ENCODE measurements at regions not wholly inside any gene's neighbourhood (a gene's known extent, or its start where the extent isn't known, plus 50 kb on each side); places are given as distances from the start of the nearest gene placed in this dataset.
"Not testable (repeated sequence)": the region's sequence is repeated elsewhere in the genome, so short reads cannot be mapped to it uniquely, and the experiment has no call there.

DNA sequence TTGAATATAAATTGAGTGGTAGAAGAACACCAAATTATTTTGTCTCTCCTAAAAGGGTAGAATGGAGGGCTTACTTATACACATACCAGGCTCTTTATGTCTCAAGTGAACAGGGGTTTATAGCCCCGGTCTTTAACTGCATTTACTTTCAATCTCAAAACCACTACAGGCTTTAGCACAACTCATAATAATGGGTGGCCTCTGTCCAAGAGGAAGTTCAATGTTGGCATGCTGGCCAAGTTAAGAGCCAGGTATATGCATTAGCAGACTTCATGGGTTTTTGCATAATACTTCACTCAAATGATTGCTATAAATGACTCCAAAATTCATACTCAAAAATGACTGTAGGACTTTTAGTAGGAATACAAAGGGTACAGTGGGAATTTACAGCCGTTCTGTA lies 118.5 kb upstream of the OTUD4 start:
- no peak for DNase-seq (ENCODE audit: low read depth in 1 of 2, low spot score in 1 of 2)

DNA sequence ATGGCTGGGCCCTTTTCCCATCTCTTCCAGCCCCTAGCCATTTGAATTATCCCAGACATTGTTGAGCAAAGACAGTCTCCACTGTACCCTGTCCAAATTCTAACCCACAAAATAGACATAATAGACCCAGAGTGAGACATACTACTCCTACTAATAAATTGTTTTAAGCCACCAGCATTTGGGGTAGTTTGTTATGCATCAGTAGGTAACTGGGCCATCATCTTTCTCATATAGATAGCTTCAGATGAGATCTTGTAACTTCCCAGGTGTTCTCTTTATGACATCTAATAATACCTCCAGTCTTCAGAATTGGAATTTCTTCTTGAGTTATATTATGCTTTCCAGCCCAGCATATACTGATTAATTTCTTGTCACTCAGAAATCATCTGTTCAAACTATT lies 117.2 kb upstream of the OTUD4 start:
- DNase-seq (ENCODE audit: low read depth in 1 of 2, low spot score in 1 of 2), result no peak

DNA sequence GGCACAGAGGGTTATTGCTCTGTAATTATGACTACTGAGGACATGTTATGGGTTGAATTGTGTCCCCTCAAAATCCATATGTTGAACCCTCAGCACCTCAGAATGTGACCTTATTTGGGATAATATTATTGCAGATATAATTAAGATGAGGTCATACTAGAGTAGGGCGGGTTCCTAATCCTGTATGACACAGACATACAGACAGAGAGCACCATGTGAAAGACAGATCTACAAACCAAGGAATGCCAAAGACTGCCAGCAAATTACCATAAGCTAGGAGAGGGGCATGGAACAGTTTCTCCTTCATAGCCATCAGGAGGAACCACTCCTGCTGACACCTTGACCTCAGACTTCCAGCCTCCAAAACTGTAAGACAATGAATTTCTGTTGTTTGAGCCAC lies 115.2 kb upstream of the OTUD4 start:
- no peak for DNase-seq (ENCODE audit: low read depth in 1 of 2, low spot score in 1 of 2)

DNA sequence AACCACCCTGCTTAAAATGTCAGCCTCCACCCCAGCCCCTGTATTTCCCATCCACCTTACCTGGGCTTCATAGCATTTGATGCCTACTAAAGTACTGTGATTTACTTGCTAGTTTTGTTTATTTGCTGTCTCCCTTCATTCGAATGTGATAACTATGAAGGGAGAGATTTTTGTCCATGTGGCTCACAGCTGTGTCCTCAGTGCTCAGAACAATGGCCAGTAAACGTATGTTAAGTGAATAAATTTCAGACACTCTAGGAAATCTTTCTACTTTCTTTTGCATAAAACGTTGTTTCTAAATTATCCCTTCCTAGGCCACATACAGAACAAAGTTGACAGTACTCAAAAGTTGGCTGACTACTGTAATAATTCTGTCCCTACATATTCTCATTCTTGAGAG lies 114.7 kb upstream of the OTUD4 start:
- DNase-seq (ENCODE audit: low read depth in 1 of 2, low spot score in 1 of 2), result no peak

DNA sequence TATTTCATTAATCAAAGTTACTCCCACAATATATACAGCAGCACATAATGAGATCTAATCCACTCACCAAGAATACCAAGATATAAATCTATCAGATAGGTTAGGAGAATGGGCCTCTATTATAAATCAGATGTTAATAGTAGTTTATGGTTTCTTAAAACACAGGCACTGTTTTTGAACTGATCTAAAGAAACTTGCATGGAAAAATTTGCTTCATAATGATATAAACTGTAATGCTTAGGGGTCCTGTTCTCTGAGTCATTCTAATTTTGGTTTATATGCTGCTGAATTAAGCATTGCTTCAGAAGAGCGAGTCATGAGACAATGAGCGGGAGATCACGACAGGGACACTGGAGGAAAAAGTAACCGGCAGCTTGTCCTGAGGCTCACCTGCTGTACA lies 113.3 kb upstream of the OTUD4 start:
- no peak for DNase-seq (ENCODE audit: low read depth in 1 of 2, low spot score in 1 of 2)

DNA sequence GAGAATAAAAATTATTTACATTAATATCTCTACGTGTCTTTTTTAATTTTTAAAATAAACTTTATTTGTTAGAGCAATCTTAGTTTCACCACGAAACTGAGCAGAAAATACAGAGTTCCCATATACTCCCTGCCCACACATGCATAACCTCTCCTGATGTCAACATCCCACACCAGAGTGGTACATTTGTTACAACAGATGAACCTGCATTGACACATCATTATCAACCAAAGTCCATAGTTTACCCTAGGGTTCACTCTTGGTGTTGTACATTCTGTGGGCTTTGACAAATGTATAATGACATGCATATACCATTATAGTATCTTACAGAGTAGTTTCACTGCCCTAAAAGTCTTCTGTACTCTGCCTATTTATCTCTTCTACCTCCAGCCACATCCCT lies 110.6 kb upstream of the OTUD4 start:
- DNase-seq (ENCODE audit: low read depth in 1 of 2, low spot score in 1 of 2), result no peak

DNA sequence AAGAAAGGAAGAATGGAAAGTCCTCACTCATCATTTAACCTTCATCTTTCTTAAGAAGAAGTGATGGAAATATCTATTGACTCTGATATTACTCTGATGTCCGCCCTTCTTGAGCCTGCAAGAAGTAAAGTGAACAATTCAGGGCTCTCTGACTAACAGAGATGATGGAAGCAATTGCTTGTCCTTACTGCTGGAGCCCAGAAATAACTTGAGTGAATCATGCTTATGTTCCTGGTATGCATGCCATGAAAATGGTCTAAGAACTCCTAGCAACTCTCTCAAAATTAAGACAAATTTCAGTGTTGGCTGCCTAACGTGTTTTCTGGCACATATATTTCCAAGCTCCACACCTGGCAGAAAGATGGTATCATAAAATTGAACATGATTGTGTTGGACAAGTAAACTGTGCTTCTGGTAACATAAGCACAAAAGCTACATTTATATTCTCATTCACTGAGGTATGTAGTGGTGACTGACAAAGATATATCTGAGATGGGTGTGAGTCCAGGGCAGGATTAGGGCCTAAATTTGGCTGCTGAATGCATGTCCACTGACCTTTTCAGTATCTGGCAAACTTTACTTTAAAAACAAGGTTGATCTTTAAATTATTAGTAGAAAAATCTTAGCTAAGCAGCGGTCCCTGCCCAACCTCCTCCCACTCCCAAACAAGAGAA lies 109.2 kb upstream of the OTUD4 start:
- no peak for DNase-seq (ENCODE audit: low read depth in 1 of 2, low spot score in 1 of 2)

DNA sequence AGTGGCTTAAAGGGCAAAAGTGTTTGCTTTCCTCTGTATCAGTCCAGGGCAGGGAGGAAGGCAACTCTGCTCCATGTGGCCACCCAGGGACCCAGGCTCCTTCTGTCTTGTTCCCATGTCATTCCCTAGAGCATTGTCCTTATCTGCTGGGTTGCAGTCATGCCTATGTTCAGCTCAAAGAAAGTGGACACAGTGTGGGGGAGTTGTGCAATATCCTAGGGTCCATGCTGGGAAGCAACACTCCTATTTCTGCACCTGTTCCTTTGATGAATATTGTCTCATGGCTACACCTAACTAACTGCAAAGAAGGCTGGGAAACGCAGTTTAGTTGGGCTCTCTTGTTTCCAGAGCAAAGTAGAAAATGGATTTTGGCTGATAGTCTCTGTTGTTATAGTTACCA lies 107.0 kb upstream of the OTUD4 start:
- DNase-seq (ENCODE audit: low read depth in 1 of 2, low spot score in 1 of 2), result no peak

DNA sequence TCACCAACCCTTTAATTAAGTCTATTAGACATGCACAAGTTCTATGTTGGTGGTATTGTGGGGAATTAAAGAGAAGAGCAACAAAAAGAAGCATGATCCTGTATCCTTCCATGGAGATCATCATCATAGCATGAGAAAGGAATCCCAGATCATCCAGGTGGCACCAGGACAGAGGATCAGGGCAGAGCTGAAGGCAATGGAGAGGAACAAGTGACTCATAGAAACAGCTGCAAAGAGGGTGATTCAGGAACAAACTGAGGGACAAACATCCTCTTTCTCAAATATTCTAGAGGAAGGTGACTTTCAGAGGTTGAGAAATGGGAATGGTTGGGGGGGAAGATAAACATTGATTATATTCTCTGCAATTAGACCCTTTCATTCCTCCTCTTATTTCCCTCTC lies 105.5 kb upstream of the OTUD4 start:
- DNase-seq (ENCODE audit: low read depth in 1 of 2, low spot score in 1 of 2), result no peak

DNA sequence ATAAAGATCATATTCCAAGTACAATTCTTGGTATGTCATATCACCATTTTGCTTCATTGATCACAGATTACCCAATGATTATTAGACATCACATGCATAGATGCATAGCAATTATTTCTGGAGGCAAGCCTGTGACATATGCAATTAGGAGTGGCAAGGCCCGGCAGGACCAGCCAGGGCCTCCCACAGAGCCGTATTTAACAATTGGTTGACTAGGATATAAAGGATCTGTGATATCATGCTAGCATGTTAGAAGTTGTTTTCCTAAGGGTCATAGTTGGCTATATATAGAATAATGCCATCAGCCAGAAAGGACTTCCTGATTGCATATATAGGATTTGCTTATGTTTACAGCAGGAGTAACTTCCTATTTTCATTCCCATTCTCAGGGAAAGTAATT lies 103.5 kb upstream of the OTUD4 start:
- no peak for DNase-seq (ENCODE audit: low read depth in 1 of 2, low spot score in 1 of 2)

DNA sequence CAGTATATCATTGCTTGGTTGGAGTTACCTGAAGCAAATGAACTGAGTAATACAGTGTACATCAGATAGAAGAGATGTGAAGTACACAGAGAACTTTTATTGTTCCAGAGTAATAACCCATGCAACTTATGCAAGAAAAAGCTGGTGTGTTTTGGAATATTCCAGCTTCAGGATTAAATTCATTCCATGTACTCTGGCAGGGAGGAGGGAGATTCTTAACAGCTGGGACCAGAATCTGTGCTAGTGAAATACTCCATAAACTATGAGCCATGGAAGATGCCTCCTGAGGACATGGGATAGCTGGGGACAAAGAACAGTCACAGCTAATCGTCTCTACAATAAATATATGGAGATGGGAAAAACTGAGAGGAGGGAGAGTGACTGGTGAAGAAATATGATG lies 101.6 kb upstream of the OTUD4 start:
- no peak for DNase-seq (ENCODE audit: low read depth in 1 of 2, low spot score in 1 of 2)

DNA sequence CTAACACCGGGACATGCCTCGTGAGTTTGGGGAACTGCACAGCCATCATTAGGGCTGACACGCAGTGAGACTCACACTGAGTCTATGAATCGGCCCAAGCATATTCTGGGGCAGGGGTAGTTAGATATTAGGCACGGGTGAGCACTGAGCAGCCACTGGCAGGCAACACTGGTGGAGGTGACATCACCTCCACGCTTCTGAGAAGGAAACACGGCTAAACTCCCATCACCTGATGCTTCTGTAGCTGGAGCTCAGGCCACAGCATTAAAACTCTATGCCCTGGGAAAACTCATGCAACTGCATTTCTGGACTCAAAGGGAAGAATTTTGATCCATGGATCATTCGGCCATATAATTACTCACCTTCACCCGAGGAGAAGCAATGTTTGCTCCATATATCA lies 100.8 kb upstream of the OTUD4 start:
- DNase-seq (ENCODE audit: low read depth in 1 of 2, low spot score in 1 of 2), result no peak

DNA sequence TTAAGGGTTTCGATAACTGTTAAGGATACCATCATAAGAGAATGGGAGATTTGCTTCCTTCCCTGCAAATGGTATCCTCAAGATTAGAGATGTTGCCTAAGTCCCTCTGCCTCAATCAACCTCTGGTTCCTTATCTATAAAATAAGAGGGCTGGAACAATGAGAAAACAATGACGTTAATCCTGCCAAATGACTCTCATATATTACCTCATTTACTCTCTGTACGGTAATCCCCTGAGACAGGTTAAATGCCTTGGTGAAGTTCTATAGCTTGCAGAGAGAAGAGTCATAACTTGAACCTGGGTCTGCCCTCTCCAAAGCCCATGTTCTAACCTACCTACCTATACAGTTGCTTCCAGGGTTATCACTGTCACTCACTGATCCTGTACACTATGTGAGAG lies 100.2 kb upstream of the OTUD4 start:
- no peak for DNase-seq (ENCODE audit: low read depth in 1 of 2, low spot score in 1 of 2)

DNA sequence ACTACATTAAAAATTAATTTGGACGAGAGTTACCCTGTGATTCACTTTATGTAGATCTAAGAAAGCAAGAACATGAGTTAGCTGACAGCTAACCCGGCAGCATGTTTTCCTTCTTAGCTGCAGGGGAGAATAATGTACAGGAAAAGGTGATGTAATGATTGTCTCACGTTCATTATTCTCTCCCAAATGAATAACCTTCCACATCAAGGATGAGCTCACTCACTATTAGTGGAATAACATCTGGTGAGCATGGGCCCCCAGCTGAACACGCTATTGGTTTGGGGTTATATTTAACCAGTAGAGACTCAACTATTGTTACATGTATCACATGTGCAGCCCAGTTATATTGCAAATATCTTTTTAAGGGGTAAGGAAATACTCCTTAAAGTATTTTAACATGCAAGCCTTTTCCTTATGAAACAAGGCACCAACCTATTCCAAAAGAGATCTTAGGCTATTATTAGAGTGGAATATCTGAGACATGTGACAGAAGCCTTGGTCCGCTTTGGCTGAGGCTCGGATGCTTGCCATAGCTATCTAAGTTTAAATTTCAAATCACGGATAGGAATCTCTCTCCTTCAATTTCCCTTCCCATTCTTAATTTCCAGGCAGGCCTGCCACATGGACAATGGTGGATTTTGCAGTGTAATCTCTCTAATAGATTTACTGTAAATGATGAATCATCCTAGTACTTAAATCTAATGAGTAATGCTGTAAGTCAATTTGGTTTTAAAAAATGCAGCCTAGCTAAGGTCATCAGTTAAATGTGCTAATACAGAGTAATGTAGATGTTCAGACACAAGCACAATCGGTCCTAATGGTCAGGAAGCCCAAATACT lies 99.0 kb upstream of the OTUD4 start:
- DNase-seq (ENCODE audit: low read depth in 1 of 2, low spot score in 1 of 2), result no peak

DNA sequence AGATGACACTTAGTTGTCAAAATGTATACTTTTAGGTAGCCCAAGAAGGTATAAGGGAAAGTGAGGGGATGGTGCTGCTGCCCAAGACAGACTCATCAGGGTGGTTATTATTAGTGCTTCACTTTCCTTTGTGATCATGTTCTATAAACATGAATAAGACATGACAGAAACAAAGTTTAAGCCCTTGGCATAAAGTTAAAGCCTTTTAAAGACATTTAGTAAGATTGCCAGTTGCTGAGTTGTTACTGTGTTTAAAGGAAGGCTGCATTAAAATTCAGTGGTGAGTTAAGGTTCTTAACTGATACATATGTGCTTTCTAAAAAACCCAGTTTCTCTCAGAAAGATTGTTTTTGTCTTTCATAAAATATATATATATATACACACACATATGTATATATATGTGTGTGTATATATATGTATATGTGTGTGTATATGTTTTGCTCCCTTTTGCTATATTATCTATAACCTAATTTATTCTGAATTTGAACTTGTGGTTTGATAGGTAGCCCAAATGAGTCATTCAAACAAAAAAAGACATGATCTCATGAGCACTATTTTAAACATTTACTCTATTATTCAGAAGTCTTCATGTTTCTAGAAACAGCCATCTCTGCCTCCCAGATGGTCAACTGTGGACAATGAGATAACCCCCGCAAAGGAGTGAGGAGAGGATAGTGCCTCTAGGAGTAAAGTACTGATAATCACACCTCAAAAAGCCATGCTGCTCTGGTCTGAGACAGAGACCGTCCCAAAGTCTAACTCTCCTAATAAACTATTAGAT lies 98.1 kb upstream of the OTUD4 start:
- DNase-seq (ENCODE audit: low read depth in 1 of 2, low spot score in 1 of 2), result no peak

DNA sequence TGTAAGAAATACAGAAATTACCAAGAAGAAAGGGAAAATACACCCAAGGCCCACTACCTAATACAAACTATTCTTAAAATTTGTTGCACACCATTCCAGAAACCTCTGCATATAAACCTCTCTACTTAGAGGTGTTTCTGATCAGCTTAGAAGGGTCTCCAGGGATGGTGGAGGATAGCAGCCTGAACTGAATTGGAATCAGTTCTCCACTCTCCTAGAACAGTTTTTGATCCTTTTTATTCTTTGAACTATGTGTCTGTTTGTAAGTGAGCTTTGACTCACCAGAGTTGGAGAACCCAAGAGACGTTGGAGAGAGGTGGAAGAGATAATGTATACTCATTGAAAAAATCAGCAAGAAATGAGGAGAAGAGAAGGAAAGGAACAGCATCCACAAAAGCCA lies 96.6 kb upstream of the OTUD4 start:
- no peak for DNase-seq (ENCODE audit: low read depth in 1 of 2, low spot score in 1 of 2)

DNA sequence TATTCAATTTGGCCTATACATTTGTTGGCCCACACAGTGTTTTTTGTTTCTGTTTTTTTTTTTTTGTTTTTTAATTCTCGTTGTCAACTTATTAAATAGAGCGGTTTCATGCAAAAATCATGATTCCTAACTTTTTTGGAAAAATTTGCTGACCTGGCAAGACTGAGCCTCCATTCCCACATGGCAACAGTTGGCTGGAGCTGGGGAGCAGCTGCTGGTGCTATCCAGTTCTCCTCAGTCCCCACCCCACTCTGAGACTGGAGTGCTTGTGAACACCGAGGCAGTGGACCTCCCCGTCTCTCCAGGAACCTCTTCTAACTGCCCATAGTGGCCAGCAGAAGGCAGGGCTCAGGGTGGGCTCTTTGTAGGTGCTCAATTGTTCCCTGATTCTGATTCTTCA lies 95.7 kb upstream of the OTUD4 start:
- no peak for DNase-seq (ENCODE audit: low read depth in 1 of 2, low spot score in 1 of 2)

DNA sequence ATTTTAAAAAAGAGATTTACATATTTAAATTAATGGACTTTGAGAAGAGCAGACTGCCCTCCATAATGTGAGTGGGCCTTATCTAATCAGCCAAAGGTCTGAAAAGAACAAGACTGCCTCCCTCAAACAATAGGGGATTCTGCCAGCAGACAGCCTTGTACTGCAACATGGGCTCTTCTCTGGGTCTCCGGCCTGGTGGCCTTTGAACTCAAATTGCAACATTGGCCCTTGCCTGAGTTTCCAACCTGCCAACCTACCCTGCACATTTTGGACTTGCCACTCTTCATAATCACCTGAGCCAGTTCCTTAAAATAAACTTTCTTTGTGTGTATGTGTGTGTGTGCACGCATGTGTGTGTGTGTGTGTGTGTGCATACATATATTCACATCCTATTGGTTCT lies 90.8 kb upstream of the OTUD4 start:
- no peak for DNase-seq (ENCODE audit: low read depth in 1 of 2, low spot score in 1 of 2)

DNA sequence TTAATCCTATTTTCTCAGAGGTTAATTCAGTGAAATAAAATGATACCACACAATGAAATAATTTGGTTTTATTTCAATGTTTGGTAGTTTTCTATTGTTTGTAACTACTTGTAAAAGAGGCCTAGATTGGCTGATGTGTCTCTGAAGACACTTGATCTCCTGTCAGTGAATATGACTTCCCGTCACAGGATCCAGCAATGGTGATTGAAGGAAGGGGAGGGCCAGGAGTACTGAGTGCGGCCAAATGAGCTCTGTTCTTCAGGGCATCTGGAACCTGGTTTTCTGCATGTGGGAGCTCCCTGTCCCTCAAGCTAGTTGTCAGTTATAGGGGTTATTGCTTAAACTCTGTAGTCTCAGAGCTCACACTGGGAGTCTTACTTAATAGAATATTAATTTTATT lies 86.5 kb upstream of the OTUD4 start:
- DNase-seq (ENCODE audit: low read depth in 1 of 2, low spot score in 1 of 2), result no peak

DNA sequence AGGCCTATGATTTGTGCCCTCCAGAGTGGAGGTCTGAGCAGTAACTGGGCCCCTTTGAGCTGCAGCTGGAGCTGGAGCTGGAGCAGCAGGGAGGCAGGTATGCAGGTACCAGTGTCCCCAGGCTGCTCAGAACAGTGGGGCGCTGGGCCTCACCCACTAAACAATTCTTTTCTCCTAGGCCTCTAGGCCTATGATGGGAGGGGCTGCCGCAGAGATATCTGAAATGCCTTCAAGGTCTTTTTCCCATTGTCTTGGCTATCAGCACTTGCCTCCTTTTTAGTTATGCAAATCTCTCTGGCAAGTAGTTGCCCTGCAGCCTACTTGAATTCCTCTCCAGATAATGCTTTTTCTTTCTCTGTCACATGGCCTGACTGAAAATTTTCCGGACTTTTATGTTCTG lies 79.7 kb upstream of the OTUD4 start:
- no peak for DNase-seq (ENCODE audit: low read depth in 1 of 2, low spot score in 1 of 2)

DNA sequence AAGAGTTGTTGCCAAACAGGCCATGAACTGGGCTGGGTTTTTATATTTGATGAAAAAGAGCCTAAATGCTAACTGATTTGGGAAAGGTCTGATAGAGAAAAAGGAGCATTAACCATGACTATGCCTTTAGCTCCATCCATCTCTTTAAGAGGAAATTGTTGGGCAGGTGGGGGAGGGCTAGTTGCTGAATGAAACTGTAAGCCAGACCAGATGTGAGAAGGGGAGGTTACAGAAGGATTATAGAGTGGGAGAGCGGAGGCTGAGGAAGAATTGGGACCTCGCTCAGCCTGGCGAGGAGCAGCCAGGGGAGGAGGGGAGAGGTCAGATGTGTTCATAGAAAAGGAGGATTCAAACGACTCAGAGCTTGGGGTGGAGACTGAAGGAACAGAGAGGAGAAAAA lies 74.9 kb upstream of the OTUD4 start:
- not testable (repeated sequence) for DNase-seq (ENCODE audit: low read depth in 1 of 2, low spot score in 1 of 2)

DNA sequence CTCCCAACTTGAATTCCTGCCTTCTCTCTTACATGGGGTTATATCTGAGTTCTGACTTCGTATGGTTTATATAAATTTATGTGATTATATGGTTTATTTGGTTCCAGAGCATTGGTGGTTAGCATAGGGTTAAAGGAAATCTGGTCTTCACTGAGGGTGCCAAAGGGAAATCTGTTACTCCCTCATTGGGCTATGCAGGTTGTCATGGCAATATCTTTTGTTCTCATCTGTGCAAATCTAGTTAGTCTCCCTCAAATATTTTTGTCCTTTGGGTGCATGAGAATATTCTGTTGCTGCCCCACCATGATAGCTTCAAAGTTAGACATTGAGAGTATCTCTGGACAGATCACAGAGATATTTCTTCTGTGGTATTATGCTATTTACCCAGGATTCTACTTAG lies 71.8 kb upstream of the OTUD4 start:
- no peak for DNase-seq (ENCODE audit: low read depth in 1 of 2, low spot score in 1 of 2)
